HG03097 (cell line): ENCODE measurements at regions not wholly inside any gene's neighbourhood (a gene's known extent, or its start where the extent isn't known, plus 50 kb on each side); places are given as distances from the start of the nearest gene placed in this dataset.

Experiments used
- ATAC-seq: cut with Tn5 transposase; IDR thresholded peaks from one replicate; pipeline ENCODE4 v1.9.1; 2021; ENCODE audit not compliant: unreplicated experiment, low FRiP score

- no peak for ATAC-seq
Observed at GRCh38 chr17:77375108-77375916, 234.5 kb downstream of the SEC14L1 start.

- ATAC-seq: no peak
Observed at GRCh38 chr17:77375917-77376651, 235.3 kb downstream of the SEC14L1 start.

- no peak for ATAC-seq
Observed at GRCh38 chr17:77376795-77377709, 236.3 kb downstream of the SEC14L1 start.

- ATAC-seq: no peak
Observed at GRCh38 chr17:77377710-77378235, 237.0 kb downstream of the SEC14L1 start.

- no peak for ATAC-seq
Observed at GRCh38 chr17:77378318-77379064, 237.7 kb downstream of the SEC14L1 start.

GRCh38 chr17:77379065-77379428, 238.3 kb downstream of the SEC14L1 start:
- ATAC-seq: no peak

- no peak for ATAC-seq
Observed at GRCh38 chr17:77379832-77380231, 239.1 kb downstream of the SEC14L1 start.

- no peak for ATAC-seq
Observed at GRCh38 chr17:77380395-77381184, 239.8 kb downstream of the SEC14L1 start.

- ATAC-seq: no peak
Observed at GRCh38 chr17:77381185-77381700, 240.5 kb downstream of the SEC14L1 start.

- ATAC-seq: no peak
Observed at GRCh38 chr17:77381731-77382130, 241.0 kb downstream of the SEC14L1 start.

GRCh38 chr17:77382356-77382911, 241.7 kb downstream of the SEC14L1 start:
- ATAC-seq: no peak

GRCh38 chr17:77382966-77383612, 242.3 kb downstream of the SEC14L1 start:
- no peak for ATAC-seq

- no peak for ATAC-seq
Observed at GRCh38 chr17:77383613-77384608, 243.1 kb downstream of the SEC14L1 start.

GRCh38 chr17:77385750-77386501, 245.2 kb downstream of the SEC14L1 start:
- no peak for ATAC-seq

- ATAC-seq: no peak
Observed at GRCh38 chr17:77386502-77387192, 245.9 kb downstream of the SEC14L1 start.

- no peak for ATAC-seq
Observed at GRCh38 chr17:77387891-77388290, 247.1 kb downstream of the SEC14L1 start.
